CD4-positive, alpha-beta T cell treated with Interleukin-10 for 1 hour (primary cell): ENCODE measurements at regions not wholly inside any gene's neighbourhood (a gene's known extent, or its start where the extent isn't known, plus 50 kb on each side); places are given as distances from the start of the nearest gene placed in this dataset.
"Not testable (repeated sequence)": the region's sequence is repeated elsewhere in the genome, so short reads cannot be mapped to it uniquely, and the experiment has no call there.

Source experiments
- DNase-seq: peaks from one replicate; pipeline ENCODE4 v3.0.0-alpha.2; 2020

DNA sequence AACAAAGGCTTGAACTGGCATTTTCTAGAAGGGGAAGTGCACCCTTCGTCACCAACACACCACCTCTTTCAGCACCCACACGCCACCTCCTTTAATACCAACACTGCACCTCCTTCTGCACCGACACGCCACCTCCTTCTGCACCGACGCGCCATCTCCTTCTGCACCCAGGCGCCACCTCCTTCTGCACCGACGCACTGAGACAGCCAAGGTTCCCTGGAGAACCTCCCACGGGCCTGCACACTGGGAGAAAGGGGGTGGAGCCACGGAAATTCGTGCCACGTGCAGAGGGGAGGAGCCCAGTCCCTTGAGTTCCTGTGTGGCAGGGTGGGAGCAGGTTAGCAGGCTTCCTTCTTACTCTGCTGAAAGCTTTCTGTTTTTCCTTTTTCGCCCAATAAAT lies 327.9 kb upstream of the C1orf174 start:
- no peak for DNase-seq

DNA sequence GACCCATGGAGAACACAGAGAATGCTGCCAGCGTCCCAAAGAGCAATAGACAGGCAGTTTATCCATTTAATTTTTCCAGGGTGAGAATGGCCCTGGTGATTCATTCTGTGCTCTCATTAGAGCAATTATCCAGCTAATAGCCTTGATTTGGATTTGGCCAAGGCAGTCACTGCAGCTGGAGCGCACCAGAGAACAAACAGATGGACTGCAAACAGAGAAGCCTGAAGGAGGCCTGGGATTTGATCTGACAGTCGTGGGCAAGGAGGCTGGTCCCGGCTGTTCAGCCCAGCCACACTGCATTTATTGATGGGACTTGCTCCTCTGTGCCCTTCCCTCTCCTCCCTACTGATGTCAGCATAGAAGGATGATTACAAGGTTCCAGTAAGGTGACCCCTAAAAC lies 353.9 kb upstream of the C1orf174 start:
- DNase-seq = no peak

DNA sequence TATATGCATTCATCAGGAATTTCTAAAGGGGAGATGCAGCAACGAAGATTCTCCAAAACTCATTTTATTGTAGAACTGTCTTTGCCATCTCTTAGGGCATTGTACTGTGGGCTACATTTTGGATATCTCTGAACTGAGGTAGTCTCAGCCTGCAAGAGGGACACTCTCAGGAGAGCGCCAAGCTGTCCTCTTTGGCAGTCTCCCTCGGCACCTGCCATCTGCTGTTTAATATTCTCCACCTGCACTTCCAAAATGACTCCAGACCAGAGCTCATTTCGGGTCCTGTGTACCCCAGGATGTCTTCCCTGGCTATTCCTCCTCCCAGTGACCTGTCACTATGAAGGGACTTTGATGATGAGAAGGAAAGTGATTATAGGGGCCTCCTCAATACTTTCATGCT lies 356.3 kb upstream of the C1orf174 start:
- DNase-seq = no peak

DNA sequence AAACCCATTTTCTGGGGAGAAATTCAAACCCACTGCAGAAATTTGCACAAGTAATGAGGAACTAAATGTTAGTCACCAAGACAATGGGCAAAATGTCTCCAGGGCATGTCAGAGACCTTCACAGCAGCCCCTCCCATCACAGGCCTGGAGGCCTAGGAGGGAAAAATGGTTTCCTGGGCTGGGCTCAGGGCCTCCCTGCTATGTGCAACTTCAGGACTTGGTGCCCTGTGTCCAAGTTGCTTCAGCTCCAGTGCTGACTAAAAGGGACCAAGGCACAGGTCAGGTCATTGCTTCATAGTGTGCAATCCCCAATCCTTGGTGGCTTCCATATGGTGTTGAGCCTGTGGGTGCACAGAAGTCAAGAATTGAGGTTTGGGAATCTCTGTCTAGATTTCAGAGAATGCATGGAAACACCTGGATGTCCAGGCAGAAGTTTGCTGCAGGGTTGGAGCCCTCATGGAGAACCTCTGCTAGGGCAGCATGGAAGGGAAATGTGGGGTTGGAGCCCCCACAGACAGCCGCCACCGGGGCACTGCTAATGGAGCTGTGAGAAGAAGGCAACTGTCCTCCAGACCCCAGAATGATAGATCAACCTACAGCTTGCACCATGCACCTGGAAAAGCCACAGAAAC lies 358.2 kb upstream of the C1orf174 start:
- DNase-seq = not testable (repeated sequence)

DNA sequence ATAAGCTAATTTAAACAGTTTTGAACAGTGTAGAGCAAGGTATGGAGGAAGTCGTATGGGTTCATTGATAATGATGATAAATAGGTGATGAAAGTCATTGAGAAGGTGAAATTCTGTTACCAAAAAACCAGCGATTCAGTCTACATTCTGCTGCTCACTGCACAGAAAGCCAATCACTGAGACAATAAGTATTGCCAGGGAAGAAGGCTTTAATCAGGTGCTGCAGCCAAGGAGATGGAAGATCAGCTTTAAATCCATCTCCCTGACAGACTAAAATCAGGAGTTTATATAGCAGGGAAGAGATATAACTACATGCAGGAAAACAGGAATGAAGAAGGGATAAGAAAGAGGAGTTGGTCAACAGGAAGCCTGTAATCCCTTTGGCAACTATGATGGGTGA lies 361.3 kb upstream of the C1orf174 start:
- no peak for DNase-seq

DNA sequence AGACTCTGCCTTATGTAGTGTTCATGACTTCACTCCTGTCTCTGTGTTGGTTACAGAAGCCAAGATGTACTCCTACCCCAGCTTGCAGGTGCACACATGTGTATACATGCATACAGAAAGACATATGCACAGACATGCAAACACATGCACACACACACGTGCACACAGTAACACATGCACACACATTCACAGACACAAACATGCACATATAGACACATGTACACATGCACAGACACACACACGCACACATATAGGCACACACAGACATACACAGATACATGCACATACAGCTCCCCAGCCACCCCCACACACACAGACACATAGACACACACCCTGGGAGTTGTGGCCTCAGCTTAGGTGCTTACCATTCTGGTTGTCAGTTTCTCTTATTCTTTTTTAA lies 362.6 kb upstream of the C1orf174 start:
- no peak for DNase-seq

DNA sequence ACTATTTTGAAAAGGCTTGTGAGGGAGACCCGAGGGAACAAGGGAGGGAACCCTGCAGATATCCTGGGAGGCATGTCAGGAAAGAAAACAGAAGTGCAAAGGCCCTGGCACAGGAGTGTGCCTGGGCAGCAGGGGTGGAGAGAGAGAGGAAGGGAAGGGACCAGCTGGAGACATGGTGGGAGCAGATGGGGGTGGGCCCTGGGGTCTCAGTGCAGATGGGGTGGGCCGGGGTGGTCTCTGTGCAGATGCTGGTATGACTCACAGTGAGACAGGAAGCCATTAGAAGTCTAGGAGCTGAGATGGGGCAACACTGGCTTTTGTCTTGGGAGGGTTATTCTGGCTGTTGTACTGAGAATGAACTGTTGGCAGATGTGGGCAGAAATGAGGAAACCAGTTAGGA lies 363.6 kb upstream of the C1orf174 start:
- DNase-seq = no peak

DNA sequence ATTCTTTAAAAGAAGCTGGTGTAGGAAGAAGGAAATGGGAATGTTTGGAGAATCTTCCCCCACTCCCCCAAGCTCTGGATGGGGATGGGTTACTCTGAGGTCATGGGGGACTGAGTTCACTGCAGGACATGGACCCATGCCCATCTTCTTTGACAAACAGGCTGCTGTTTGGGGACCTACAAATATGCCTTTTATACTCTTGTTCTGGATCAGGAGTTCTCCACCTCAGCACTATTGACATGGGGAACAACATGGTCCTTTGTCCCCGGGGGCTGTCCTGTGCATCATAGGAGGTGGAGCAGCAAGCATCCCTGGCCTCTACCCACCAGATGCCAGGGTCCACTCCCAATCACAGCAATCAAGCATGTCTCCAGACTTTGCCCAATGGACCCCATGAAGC lies 365.8 kb upstream of the C1orf174 start:
- no peak for DNase-seq

DNA sequence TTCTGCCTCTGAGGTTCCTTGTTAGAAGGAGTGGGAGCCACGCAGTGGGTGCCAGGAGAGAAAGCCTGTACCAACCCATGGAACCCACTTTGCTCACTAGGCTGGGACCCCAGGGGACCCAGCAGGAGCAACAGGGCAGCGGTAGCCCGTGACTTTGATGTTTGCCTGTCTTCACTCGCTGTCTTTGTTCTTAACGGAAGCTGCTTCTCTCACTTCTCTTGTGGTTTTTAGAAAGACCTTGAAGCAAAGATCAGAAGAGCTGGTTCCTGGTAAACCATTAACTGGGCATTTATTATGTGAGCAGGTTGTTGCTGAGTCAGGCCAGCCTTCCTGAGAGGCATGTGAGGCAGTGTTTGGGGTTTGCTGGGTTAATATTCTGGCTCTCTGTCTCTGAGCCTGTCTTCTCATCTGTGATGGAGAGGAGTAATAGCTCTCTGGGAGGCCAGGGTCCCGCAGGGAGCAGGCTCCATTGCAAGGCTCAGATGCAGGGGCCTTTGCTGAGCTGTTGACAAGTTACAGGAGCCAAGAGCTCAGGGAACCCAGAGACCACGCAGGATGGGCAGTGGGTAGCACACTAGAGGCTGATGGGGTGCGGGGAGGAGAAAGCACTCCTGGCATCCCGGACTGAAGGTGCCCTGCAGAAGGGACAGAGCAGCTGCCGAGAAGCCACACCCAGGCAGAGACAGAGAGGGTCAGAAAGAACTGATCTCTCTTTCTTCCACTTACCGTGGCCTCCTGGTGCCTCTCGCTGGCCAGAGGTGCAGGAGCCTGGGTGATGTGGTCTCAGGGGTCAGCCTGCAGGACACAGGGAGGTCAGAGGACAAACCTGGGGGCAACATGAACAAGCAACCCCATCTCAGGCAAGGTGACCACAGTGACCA lies 367.5 kb upstream of the C1orf174 start:
- DNase-seq = no peak

DNA sequence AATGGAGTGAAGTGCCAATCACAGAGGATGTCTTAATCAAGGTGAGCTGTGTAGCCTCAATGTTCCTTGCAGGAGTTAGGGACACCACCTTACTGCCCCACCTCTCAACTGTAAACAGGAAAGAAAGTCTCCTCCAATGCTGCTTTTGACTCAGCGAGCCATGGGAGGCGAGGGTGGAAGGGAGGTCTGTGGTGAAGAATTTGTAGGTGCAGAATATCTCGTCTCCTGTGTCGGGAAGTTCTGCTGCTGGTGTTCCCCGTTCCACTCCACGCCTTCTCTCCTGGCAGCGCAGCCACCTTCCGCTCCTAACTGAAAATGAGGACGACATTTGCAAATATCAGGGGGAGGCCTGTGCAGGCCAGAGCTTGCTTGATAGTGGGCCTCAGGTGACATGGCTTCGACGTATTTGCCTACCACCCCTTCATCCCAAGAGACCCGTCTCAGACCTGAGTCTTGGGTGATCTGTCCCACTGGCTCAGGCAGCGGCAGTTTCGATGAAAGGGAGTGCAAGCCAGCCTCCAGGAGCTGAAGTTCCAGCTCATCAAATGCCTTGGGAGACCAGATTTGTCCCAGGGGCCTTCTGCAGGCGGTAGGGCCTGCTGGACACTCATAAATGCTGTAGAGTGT lies 368.3 kb upstream of the C1orf174 start:
- DNase-seq = no peak

DNA sequence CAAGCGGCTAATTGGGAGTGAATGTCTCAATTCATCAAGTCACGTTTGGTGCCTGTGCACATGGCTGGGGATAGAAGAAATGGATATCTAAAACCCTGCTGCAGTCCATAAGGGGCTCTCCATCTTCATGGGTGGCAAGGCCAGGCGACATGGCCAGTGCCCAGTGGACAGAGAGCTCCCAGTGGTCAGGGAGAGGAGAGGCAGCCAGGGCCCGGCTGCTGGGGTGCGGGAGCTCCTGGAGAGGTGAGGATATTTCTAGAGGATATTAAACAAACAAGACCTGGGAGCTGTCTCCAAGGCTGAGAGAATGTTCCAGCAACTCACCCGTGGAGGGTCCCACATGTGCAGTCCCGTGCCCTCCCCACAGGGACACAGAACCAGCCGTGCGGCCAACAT lies 368.8 kb upstream of the C1orf174 start:
- DNase-seq = no peak

DNA sequence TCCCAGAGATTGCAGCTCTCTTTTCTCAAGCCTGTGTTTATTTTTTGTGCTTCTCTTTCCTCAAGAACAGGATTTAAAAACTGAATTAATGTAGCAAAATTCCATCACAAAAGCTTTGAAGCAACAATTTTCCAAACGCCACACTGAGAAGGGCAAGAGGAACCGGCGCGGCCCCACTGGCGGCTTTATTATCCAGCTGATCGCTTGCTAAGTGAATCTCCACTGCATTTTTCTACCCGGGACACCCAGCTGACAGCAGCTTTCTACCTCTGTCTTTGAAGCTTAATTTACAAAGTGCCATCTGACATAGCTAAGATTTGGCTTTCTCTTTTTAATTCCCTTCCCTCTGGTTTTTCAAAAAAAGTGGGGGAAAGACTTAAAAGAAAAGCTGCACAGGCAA lies 369.3 kb upstream of the C1orf174 start:
- no peak for DNase-seq

DNA sequence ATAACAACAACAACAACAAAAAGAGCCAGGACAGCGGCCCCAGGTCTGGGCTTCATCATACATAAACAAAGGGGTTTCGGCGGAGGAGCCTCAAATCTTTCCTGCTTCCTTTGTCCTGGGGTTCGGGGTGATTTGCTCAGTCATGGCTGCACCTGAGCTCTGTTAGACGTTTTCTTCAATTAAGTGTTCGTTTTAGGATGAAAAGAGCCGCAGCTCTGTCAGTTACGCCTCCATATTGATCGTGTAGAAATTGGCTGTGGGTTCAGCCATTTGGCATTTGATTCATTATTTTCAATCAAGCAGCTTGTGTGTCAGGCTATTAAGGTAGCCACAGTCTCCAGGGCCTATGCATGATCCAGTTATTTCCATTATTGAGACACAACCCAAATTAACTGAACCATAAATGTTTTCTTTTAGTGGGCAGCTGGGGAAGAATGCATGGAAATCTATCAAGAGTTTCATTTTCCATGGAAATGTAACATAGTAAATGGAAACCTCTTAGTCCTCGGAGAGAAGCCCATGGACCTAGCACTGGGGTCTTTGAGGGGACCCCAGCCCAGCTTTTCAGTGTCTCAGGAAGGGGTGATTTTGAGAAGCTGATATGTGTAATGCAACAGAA lies 370.0 kb upstream of the C1orf174 start:
- DNase-seq = no peak

DNA sequence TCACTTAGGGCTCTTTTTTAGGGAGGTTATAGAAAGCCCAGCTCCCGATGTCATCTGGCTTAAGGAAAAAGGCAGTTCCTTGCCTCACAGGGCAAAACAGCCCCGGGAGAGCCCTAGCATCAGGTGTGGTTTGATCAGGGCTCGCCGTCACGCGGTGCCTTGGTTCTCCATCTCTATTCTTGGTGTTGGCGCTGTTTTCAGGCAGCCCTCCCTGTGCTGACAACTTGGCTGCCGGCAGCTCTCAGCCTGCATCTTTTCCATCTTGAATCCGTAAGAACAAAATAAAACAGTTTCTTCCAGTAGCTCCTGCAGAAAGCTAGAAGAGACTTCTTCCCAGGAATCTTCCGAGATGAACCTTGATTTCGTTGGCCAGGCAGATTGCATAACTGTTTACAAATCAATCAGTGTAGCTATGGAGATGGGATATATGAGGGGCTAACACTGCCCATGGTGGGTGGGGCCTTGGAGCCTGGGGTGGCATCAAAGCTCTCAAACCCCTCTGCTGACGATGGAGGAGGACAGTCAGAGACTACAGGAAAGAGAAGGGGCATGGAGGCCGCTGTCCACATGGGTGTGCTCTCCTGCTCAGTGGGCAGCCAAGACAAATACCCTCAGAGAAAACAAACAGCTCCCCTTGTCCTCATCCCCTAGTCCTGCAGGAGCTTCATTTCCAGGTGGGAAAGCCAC lies 370.7 kb upstream of the C1orf174 start:
- DNase-seq = no peak

DNA sequence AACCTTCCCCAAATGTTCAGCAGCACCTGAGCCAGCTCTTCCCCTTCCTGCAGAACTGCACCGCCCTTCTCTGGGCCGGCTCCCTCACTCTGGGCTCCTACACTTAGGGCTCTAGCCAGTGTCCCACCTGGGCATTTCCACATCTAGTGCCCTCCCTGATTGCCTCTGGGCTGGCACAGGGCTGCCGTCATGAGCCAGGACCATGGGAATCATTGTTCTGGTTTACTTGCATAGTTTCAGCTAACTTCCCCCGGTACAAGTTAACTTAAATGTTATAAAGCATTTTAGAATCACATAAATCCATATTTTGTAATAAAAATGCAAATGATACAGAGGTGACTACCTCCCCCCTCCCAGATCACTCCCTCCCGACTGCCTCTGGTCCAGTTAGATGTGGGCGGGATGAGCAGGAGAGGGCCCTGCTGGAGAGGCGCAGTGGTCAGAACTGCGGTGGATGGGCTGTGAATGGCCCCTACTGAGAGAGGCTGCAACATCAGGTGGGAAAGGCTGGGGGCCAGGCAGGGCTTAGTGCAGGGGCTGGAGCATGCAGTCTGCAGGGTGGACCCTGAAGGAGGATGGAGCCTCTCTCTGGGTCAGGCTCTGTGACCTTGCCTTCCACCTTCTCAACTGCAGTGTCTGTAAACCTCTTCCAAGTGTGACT lies 371.4 kb upstream of the C1orf174 start:
- DNase-seq = no peak

DNA sequence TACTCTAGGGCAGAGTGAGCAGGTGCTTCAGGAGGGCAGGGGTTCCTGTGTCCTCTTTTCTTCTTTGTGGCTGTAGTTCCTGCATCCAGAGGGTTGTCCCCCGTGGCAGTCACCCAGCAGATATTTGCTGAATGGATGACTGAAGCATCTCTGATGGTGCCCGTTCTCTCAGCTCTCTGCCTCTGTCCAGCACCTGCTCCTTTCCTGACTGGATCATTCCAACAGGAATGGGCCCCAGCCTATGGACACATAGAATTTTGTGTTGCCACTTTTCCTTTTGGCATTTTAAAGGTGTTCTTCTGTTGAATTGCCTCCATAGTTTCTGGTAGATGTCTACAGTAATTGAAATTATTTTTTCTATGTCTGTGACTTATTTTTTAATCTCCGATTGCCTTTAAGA lies 372.5 kb upstream of the C1orf174 start:
- DNase-seq = no peak

DNA sequence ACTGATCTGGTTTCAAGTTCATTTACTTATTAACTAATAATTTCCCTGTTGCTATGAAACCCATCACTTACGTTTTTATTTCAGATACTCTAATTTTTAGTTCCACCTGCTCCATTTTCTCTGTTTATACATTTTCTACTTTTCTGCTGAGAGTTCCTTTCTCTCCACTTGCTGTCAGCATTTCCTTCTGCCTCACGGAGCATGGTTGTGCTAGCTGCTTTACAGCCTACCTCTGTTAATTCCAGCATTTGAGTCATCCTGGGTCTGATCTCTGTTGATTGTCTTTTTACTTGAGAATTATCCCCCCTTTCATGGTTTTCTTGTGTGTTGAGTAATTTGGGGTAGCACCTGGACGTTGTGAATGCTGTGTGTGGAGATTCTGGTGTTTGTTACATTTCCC lies 373.2 kb upstream of the C1orf174 start:
- DNase-seq = no peak

DNA sequence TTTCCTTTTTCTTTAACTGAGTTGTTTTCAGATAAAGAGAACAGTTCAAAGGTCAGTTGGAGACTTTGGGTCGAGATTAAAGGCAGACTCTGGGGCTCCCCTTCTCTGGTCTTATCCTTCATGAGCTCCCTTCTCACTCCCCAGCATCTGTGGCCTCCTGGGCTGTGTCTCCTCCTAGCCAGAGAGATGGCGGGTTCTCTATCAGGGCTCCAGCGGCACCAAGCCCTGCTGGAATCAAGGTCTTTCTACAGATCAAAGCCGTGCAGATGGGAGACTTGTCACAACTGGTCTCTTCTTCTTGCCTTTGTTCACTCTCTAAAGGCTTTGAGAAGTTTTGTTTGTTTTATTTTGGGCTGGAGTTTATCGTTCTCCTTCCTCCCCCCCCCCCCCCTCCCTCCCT lies 373.7 kb upstream of the C1orf174 start:
- DNase-seq = no peak

DNA sequence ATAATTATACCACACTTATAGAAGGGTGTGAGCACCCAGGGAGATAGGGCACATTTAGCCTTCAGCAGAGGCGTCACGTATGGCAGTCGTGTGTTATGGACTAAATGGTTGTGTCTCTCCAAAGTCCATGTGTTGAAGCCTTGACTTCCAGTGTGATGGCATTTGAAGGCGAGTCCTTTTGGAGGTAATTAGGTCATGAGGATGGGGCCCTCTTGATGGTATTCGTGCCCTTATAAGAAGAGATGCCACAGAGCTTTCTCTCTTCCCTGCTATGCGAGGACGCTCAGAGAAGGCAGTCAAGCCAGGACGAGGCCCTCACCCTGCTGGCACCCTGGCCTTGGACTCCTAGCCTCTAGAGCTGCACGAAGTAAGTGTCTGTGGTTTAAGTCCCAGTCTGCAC lies 375.0 kb upstream of the C1orf174 start:
- no peak for DNase-seq

DNA sequence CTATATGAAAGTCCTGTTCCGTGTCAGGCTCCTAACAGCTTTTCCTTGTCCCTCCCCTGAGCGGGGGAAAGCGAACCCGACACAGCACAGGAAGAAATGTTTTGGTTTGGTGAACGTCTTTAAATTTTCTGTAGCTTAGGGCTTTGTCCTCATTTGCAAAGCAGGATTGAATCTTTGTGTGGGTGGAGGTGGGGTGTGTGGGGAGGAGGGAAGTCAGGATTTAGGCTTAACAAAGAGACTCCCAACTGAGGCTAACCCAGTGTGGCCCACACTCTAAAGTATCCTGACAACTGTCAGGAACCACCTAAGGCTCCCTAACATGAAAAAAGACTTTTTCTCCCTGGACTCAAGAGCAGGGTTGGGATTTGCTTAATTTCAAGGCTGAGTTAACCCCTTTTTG lies 376.2 kb upstream of the C1orf174 start:
- DNase-seq = no peak

DNA sequence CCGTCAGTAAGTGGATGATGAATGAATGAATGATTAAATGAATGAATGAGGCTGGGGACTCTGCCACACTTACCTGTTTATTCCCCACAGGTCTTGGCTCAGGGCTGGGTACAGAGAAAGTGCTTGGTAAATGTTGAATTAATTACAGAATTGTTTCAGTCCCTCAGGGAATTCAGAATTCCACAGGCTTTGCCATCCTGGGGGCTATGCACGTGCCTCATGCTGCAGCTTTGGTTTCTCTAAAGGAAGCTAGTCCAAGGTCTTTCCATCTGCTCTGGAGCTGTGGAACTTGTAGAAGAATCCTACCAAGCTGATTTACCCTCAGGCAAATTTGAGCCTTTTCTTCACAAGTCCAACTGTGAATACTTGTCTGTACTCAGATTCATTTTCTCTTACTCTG lies 376.8 kb upstream of the AJAP1 start:
- DNase-seq = no peak

DNA sequence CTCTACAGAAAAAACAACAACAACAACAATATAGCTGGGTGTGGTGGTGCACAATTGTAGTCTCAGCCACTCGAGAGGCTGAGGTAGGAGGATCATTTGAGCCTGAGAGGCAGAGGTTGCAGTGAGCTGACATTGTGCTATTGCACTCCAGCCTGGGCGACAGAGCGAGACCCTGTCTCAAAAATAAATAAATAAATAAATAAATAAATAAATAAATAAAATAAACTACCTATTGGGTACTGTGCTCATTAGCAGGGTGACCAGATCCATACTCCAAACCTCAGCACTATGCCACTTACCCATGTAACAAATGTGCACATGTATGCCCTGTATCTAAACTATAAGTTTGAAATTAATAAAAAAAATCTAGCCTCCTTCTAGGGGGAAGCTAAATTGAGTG lies 369.4 kb upstream of the AJAP1 start:
- DNase-seq = no peak

DNA sequence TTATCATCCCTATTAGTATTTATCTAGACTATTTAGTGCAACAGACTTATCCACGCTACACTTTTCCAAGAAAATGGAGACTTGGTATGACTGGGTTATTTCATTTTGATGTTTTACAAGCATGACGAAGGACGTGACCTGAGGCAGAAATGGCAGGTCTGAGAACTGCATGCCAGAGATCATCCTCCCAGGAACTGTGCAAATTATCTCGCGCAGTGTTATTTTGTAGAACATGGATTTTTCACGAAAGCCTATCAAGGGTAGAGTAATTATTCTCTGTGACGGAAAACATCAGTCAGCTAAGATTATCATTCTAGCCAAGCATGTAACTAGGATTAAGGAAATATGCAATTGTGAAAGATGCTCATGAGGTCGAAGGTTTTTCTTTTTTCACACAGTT lies 361.5 kb upstream of the AJAP1 start:
- no peak for DNase-seq
